ENCODE measurements at regions not wholly inside any gene's neighbourhood (a gene's known extent, or its start where the extent isn't known, plus 50 kb on each side); places are given as distances from the start of the nearest gene placed in this dataset.

DNA sequence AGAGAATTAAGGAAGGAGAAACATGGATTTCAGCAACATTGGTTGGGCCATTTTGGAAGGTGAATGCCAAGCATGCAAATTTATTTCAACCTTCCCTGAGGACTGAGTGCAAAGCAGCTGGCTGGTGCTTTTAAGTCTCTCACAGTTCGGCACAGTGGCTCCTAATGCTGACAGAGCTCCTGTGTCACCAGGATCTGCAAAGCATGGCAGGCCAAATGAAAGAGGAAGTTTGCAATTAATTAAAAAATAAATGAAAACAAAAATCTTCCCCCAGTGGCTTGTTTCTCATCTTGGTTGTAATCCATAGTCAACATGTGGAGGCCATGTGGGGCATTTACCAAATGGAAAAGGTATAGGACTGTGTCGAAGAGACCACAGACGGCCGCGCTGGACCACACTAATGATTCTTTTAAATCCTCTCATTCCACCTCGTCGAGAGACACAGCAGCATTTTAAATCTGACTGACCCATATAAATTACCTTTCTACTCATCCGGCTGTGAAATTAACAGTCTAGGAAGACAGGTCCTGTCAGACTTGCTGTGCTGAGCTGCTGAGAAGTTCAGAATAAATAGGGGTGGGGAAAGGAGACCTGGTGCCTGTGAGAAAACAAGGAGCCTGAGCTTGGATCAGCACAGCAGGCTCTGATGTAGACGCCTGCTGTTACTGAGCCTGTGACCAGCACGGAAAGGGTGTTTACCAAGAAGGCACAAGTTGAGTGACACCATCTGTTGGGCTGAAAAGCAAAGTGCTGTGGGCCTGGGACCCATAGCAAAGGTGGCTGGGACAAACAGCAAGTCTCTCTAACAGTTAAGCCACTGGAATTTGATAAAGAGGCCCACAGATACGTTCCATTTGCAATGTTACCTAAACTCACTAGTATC is 136.0 kb upstream of the COL1A2 start:
- no peak overlapping the region for H3K27ac Mint-ChIP-seq (ENCODE audit: unreplicated experiment)
- DNase-seq = no peak
- no TSS peak for BruUV-seq (replicated peaks)
- CTCF ChIA-PET = no interaction called here
- TF ChIP-seq, protein P1, sequence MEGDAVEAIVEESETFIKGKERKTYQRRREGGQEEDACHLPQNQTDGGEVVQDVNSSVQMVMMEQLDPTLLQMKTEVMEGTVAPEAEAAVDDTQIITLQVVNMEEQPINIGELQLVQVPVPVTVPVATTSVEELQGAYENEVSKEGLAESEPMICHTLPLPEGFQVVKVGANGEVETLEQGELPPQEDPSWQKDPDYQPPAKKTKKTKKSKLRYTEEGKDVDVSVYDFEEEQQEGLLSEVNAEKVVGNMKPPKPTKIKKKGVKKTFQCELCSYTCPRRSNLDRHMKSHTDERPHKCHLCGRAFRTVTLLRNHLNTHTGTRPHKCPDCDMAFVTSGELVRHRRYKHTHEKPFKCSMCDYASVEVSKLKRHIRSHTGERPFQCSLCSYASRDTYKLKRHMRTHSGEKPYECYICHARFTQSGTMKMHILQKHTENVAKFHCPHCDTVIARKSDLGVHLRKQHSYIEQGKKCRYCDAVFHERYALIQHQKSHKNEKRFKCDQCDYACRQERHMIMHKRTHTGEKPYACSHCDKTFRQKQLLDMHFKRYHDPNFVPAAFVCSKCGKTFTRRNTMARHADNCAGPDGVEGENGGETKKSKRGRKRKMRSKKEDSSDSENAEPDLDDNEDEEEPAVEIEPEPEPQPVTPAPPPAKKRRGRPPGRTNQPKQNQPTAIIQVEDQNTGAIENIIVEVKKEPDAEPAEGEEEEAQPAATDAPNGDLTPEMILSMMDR (IDR thresholded peaks at IDR 0.05; ENCODE audit: unreplicated experiment) = no peak
- no peaks in the 10 kb centered on the region for H3K27me3 Mint-ChIP-seq (ENCODE audit: unreplicated experiment)
- no peaks in the 10 kb centered on the region for H3K36me3 Mint-ChIP-seq (ENCODE audit: insufficient read depth, unreplicated experiment)
- intact Hi-C loops (cut with micrococcal nuclease; ENCODE audit: unreplicated experiment) = no loop called here
- H3K4me3 Mint-ChIP-seq (ENCODE audit: low read depth, unreplicated experiment) = no peak overlapping the region
- H3K9me3 Mint-ChIP-seq (ENCODE audit: low read depth, unreplicated experiment) = no peaks in the 10 kb centered on the region
- no peaks in the 10 kb centered on the region for H3K4me1 Mint-ChIP-seq (ENCODE audit: low read depth, unreplicated experiment)

DNA sequence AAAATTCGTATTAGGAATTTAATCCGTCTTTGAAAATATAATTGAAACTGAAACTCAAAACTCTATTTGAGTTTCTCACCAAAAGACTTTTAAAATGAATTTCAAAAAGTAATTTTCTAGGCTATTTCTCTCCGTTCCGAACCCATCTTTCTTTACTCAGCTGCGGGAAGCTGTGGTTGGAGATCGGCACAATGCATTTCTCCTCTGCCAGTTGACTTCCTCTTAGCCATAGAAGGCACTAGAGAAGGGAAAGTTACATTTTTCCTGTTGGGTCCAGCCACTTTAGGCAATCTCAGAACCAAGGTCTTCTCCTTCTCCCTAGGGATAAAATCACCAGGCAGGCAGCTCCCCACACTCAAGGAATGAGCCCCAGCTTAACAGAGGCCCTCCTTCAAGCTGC is 133.6 kb upstream of the COL1A2 start:
- TF ChIP-seq, protein P1 (IDR thresholded peaks at IDR 0.05; ENCODE audit: unreplicated experiment) = no peak
- Mint-ChIP-seq H3K36me3 (ENCODE audit: insufficient read depth, unreplicated experiment) (no peaks in the 10 kb centered on the region), H3K4me1 (ENCODE audit: low read depth, unreplicated experiment) (no peaks in the 10 kb centered on the region), H3K9me3 (ENCODE audit: low read depth, unreplicated experiment) (no peaks in the 10 kb centered on the region), H3K27ac (ENCODE audit: unreplicated experiment) (no peak overlapping the region), H3K27me3 (ENCODE audit: unreplicated experiment) (no peaks in the 10 kb centered on the region), H3K4me3 (ENCODE audit: low read depth, unreplicated experiment) (no peak overlapping the region)
- CTCF ChIA-PET = interaction anchor here (0.6 kb wide), 1 partner anchor 523 kb away, joined by 3 read pairs; no protein-coding TSS in a partner anchor
- intact Hi-C loops (cut with micrococcal nuclease; ENCODE audit: unreplicated experiment) = no loop called here
- no TSS peak for BruUV-seq (replicated peaks)
- no peak for DNase-seq

DNA sequence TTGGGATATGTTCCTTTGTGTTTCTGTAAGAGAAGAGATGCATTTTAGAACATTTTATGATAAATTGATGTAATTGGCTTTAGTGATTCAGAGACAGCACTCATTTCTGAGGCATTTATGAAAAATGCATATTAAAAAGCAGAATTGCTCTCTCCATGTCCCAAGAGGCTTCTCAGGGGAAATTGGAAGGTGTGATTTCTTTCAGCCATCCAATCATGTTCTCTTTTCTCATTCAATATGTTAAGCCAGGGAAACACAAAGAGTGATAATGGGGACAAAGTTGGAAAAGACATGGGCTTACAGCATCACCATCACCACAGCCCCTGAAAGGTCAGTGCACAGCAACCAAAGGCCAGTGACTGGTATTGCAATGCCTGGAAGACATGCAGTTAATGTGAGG is 129.9 kb upstream of the COL1A2 start:
- BruUV-seq (replicated peaks) = no TSS peak
- Mint-ChIP-seq H3K9me3 (ENCODE audit: low read depth, unreplicated experiment) (no peaks in the 10 kb centered on the region), H3K27ac (ENCODE audit: unreplicated experiment) (no peak overlapping the region), H3K4me1 (ENCODE audit: low read depth, unreplicated experiment) (no peaks in the 10 kb centered on the region), H3K27me3 (ENCODE audit: unreplicated experiment) (no peaks in the 10 kb centered on the region), H3K36me3 (ENCODE audit: insufficient read depth, unreplicated experiment) (no peaks in the 10 kb centered on the region), H3K4me3 (ENCODE audit: low read depth, unreplicated experiment) (no peak overlapping the region)
- CTCF ChIA-PET = no interaction called here
- intact Hi-C loops (cut with micrococcal nuclease; ENCODE audit: unreplicated experiment) = no loop called here
- TF ChIP-seq, protein P1 (IDR thresholded peaks at IDR 0.05; ENCODE audit: unreplicated experiment) = no peak
- no peak for DNase-seq

- no peaks in the 10 kb centered on the region for H3K4me1 Mint-ChIP-seq (ENCODE audit: low read depth, unreplicated experiment)
- TF ChIP-seq, protein P1 (IDR thresholded peaks at IDR 0.05; ENCODE audit: unreplicated experiment) = no peak
- no peaks in the 10 kb centered on the region for H3K9me3 Mint-ChIP-seq (ENCODE audit: low read depth, unreplicated experiment)
- no peak for DNase-seq
- H3K27ac Mint-ChIP-seq (ENCODE audit: unreplicated experiment) = no peak overlapping the region
- intact Hi-C loops (cut with micrococcal nuclease; ENCODE audit: unreplicated experiment) = no loop called here
- H3K4me3 Mint-ChIP-seq (ENCODE audit: low read depth, unreplicated experiment) = no peak overlapping the region
- CTCF ChIA-PET = no interaction called here
- H3K27me3 Mint-ChIP-seq (ENCODE audit: unreplicated experiment) = no peaks in the 10 kb centered on the region
- no TSS peak for BruUV-seq (replicated peaks)
- no peaks in the 10 kb centered on the region for H3K36me3 Mint-ChIP-seq (ENCODE audit: insufficient read depth, unreplicated experiment)
These were observed 129.2 kb upstream of the COL1A2 start for GRCh38 chr7:94265456-94265855.

Measured in Calu3 (cell line).